Endothelial cell of umbilical vein (primary cell): ENCODE measurements at regions not wholly inside any gene's neighbourhood (a gene's known extent, or its start where the extent isn't known, plus 50 kb on each side); places are given as distances from the start of the nearest gene placed in this dataset.

Experiments
- BruUV-seq: library from RNA; stranded (reverse); fragments of 400-500 nt; replicated peaks from 2 replicates; lab custom pipeline; 2021; lab: Mats Ljungman, UMichigan
- CTCF ChIA-PET: fragments of 300-600, 350-600 bp; sonication (Branson Sonifier 250); formaldehyde crosslinking; loops from one replicate; lab custom pipeline; 2021; ENCODE audit warnings: antibody characterized with exemption, inconsistent platforms; lab: Charles Lee
- POLR2A ChIA-PET: fragments of 300-600, 350-600 bp; sonication (Branson Sonifier 250); formaldehyde crosslinking; loops from one replicate; lab custom pipeline; 2021; ENCODE audit warnings: antibody characterized with exemption, inconsistent platforms; lab: Charles Lee
- DNase-seq: peaks from one replicate; pipeline ENCODE4 v3.0.0-alpha.2; 2011; ENCODE audit warnings: low read depth, low spot score
- FAIRE-seq: peaks from 2 replicates; lab custom pipeline; 2011; peaks lifted over from hg19 to GRCh38; lab: Jason Lieb, UNC
- H2AFZ ChIP-seq: 2 replicates; pipeline ENCODE4 v1.6.0; 2012; ENCODE audit warnings: low read depth, low read length, control low read depth, inconsistent platforms
- H3K27ac ChIP-seq: 2 replicates; pipeline ENCODE4 v1.5.1; 2011; ENCODE audit warnings: low read depth, mild to moderate bottlenecking, control low read depth, low read length, moderate library complexity; ENCODE audit not compliant: insufficient read depth
- H3K27me3 ChIP-seq, 2 experiments: 2 replicates each; pipeline versions ENCODE4 v1.6.0 to v1.6.1; 2011; ENCODE audit warnings: low read length in 2 of 2, mixed read lengths in 1 of 2; ENCODE audit not compliant: control insufficient read depth in 2 of 2, insufficient read depth in 2 of 2
- H3K36me3 ChIP-seq, 2 experiments: 2 replicates in 1 of 2; 3 replicates in 1 of 2; pipeline ENCODE4 v1.5.1; 2011; ENCODE audit warnings: low read length in 2 of 2, mild to moderate bottlenecking in 1 of 2, moderate library complexity in 1 of 2; ENCODE audit not compliant: control insufficient read depth in 2 of 2, insufficient read depth in 2 of 2; ENCODE audit errors: extremely low read depth in 1 of 2
- H3K4me1 ChIP-seq: 3 replicates; pipeline ENCODE4 v1.5.1; 2011; ENCODE audit warnings: mild to moderate bottlenecking, low read length; ENCODE audit not compliant: control insufficient read depth, insufficient read depth; ENCODE audit errors: extremely low read depth
- H3K4me2 ChIP-seq: 2 replicates; pipeline ENCODE4 v1.6.1; 2011; ENCODE audit warnings: low read length, control low read depth, mixed read lengths; ENCODE audit not compliant: insufficient read depth
- H3K4me3 ChIP-seq, 3 experiments: fragments of 200-600 bp in 1 of 3; sonication (generic), shearing (Covaris generic) in 1 of 3; replicated peaks in 1 of 3; 2 replicates each; pipeline ENCODE4 v1.5.1; 2011 to 2016; ENCODE audit warnings: control low read depth in 3 of 3, low read length in 3 of 3, mild to moderate bottlenecking in 2 of 3, inconsistent platforms in 1 of 3, low read depth in 1 of 3, moderate library complexity in 1 of 3; ENCODE audit not compliant: insufficient read depth in 1 of 3
- H3K79me2 ChIP-seq: 2 replicates; pipeline ENCODE4 v1.6.0; 2012; ENCODE audit warnings: low read length, inconsistent platforms; ENCODE audit not compliant: control insufficient read depth, insufficient read depth
- H3K9ac ChIP-seq: replicated peaks from 2 replicates; pipeline ENCODE3; 2011; ENCODE audit warnings: low read length, control low read depth; ENCODE audit not compliant: insufficient read depth; ENCODE audit errors: extremely low read depth
- H3K9me1 ChIP-seq: replicated peaks from 3 replicates; pipeline ENCODE4 v1.6.0; 2011; ENCODE audit warnings: mild to moderate bottlenecking, low read length; ENCODE audit not compliant: control insufficient read depth, insufficient read depth; ENCODE audit errors: extremely low read depth
- H3K9me3 ChIP-seq: replicated peaks from 2 replicates; pipeline ENCODE4 v1.5.1; 2012; ENCODE audit warnings: low read length, inconsistent platforms; ENCODE audit not compliant: control insufficient read depth, insufficient read depth
- H4K20me1 ChIP-seq: replicated peaks from 2 replicates; pipeline ENCODE3; 2011; ENCODE audit warnings: mild to moderate bottlenecking, low read length; ENCODE audit not compliant: control insufficient read depth, insufficient read depth; ENCODE audit errors: extremely low read depth
- EZH2 ChIP-seq: IDR thresholded peaks from 2 replicates; pipeline ENCODE4 v1.6.1; 2012; ENCODE audit warnings: borderline replicate concordance, low read depth, mild to moderate bottlenecking, moderate library complexity, low read length, inconsistent platforms; ENCODE audit not compliant: severe bottlenecking
- FOS ChIP-seq: IDR thresholded peaks from 2 replicates; pipeline ENCODE4 v1.6.1; 2011; ENCODE audit warnings: mild to moderate bottlenecking, low read length, moderate library complexity, borderline replicate concordance; ENCODE audit not compliant: insufficient read depth
- GATA2 ChIP-seq: IDR thresholded peaks from 2 replicates; pipeline ENCODE4 v1.7.0; 2011; ENCODE audit warnings: low read depth, mild to moderate bottlenecking, moderate library complexity, mixed read lengths, low read length; ENCODE audit not compliant: insufficient read length, insufficient read depth
- JUN ChIP-seq: IDR thresholded peaks from 2 replicates; pipeline ENCODE4 v1.6.1; 2011; ENCODE audit warnings: borderline replicate concordance, low read depth; ENCODE audit not compliant: insufficient read length, insufficient read depth
- MYC ChIP-seq: IDR thresholded peaks from one replicate; pipeline ENCODE4 v1.6.1; 2011; ENCODE audit warnings: mild to moderate bottlenecking, low read depth, low read length
- POLR2A ChIP-seq: IDR thresholded peaks from 2 replicates; pipeline ENCODE4 v1.6.1; 2012; ENCODE audit warnings: low read depth, mild to moderate bottlenecking, control low read depth, low read length
- POLR2AphosphoS5 ChIP-seq: IDR thresholded peaks from 2 replicates; pipeline ENCODE4 v1.6.1; 2012; ENCODE audit warnings: low read depth, mild to moderate bottlenecking, control low read depth, low read length, moderate library complexity; ENCODE audit not compliant: insufficient read depth
- dilution Hi-C: fragments of 300-500 bp; cut with MboI; formaldehyde crosslinking; loops from one replicate; pipeline ENCODE4 v1.15.0; 2019; ENCODE audit warnings: low sequenced_read_pairs; ENCODE audit not compliant: extremely low pct_ligation_motif_present
- intact Hi-C: fragments of 100-400 bp; cut with micrococcal nuclease; formaldehyde crosslinking; loops from one replicate; pipeline ENCODE4 v1.10.0; 2022
- TF ChIP-seq, protein P1 (sequence below): IDR thresholded peaks from 2 replicates; pipeline ENCODE4 v1.6.1; 2011; ENCODE audit not compliant: insufficient read depth, insufficient read length
- TF ChIP-seq, protein P2 (sequence below), 2 donors: IDR thresholded peaks; 1 replicate in 1 of 2; 2 replicates in 1 of 2; pipeline ENCODE4 v1.5.1; 2011; ENCODE audit warnings: low read length in 2 of 2, mild to moderate bottlenecking in 2 of 2, moderate library complexity in 2 of 2, control low read depth in 1 of 2, inconsistent platforms in 1 of 2, low read depth in 1 of 2; ENCODE audit not compliant: insufficient read depth in 1 of 2; ENCODE audit errors: extremely low read depth in 1 of 2

DNA sequence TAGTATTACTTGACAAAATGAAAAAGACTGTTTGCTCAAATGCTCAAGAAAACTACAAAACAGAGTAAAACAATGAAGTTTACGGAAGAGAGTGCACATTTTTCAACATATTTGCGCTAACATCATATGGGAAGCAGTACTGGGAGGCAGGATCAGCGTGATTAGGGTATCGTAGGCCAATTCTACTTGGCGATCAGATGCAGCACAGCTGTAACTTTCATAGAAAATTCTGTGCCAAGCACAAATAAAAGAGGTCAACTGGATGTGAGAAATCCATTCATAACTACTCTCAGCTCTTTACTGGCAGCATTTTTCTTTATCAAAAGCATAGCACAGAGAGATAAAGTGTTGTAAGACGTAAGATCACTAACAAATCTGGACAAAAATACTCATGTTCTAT, 1196.3 kb upstream of the GBE1 start:
- Histone ChIP-seq H3K9ac (no peak overlapping the region), H4K20me1 (no peaks in the 10 kb centered on the region), H2AFZ (no peak overlapping the region), H3K4me1 (no peaks in the 10 kb centered on the region), H3K79me2 (no peaks in the 10 kb centered on the region), H3K9me1 (no peaks in the 10 kb centered on the region), H3K4me3 (no peak overlapping the region), H3K36me3 (no peaks in the 10 kb centered on the region), H3K9me3 (peaks cover 4% of the 10 kb centered on the region), H3K4me2 (no peak overlapping the region), H3K27me3 (no peaks in the 10 kb centered on the region), H3K27ac (no peak overlapping the region)
- BruUV-seq = no TSS peak
- CTCF ChIA-PET = no interaction called here
- no peak for FAIRE-seq
- POLR2A ChIA-PET = no interaction called here
- dilution Hi-C loops (no loop called here), intact Hi-C loops (no loop called here)
- no peak for TF ChIP-seq EZH2
- no peak for TF ChIP-seq FOS
- TF ChIP-seq POLR2A = no peak
- no peak for TF ChIP-seq MYC
- TF ChIP-seq, protein P1, sequence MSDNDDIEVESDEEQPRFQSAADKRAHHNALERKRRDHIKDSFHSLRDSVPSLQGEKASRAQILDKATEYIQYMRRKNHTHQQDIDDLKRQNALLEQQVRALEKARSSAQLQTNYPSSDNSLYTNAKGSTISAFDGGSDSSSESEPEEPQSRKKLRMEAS = no peak
- TF ChIP-seq, protein P2, sequence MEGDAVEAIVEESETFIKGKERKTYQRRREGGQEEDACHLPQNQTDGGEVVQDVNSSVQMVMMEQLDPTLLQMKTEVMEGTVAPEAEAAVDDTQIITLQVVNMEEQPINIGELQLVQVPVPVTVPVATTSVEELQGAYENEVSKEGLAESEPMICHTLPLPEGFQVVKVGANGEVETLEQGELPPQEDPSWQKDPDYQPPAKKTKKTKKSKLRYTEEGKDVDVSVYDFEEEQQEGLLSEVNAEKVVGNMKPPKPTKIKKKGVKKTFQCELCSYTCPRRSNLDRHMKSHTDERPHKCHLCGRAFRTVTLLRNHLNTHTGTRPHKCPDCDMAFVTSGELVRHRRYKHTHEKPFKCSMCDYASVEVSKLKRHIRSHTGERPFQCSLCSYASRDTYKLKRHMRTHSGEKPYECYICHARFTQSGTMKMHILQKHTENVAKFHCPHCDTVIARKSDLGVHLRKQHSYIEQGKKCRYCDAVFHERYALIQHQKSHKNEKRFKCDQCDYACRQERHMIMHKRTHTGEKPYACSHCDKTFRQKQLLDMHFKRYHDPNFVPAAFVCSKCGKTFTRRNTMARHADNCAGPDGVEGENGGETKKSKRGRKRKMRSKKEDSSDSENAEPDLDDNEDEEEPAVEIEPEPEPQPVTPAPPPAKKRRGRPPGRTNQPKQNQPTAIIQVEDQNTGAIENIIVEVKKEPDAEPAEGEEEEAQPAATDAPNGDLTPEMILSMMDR (IDR thresholded peaks at IDR 0.05; ENCODE audit: extremely low read depth in 1 of 2, insufficient read depth in 1 of 2, low read depth in 1 of 2, low read length in 2 of 2) = no peak
- TF ChIP-seq GATA2 = no peak
- TF ChIP-seq POLR2AphosphoS5 = no peak
- TF ChIP-seq JUN = no peak
- DNase-seq = no peak
